Peyer's patch (tissue), 4 donors: ENCODE measurements at regions not wholly inside any gene's neighbourhood (a gene's known extent, or its start where the extent isn't known, plus 50 kb on each side); places are given as distances from the start of the nearest gene placed in this dataset.

Experiments used
- DNase-seq, 3 donors: peaks; one replicate each; pipeline ENCODE4 v3.0.0-alpha.2; 2017 to 2019
- H3K27ac ChIP-seq, 4 donors: fragments of 200-600 bp; sonication (generic); one replicate each; pipeline ENCODE4 v1.5.1; 2016 to 2019
- H3K27me3 ChIP-seq, 2 donors: fragments of 200-600 bp; sonication (generic); one replicate each; pipeline ENCODE4 v1.5.1; 2019
- H3K36me3 ChIP-seq, 3 donors: fragments of 200-600 bp; sonication (generic); one replicate each; pipeline ENCODE4 v1.5.1; 2016 to 2019
- H3K4me1 ChIP-seq, 4 donors: fragments of 200-600 bp; sonication (generic); one replicate each; pipeline ENCODE4 v1.5.1; 2016 to 2019
- H3K4me3 ChIP-seq, 4 donors: fragments of 200-600 bp; sonication (generic); 1 replicate in 3 of 4; 2 replicates in 1 of 4; pipeline ENCODE4 v1.5.1; 2016 to 2019; ENCODE audit warnings: mild to moderate bottlenecking in 1 of 4
- H3K9me3 ChIP-seq, 4 donors: fragments of 200-600 bp; sonication (generic); one replicate each; pipeline ENCODE4 v1.5.1; 2016 to 2019; ENCODE audit warnings: mild to moderate bottlenecking in 1 of 4
- CTCF ChIP-seq, 6 experiments: fragments of 450-650 bp in 4 of 6; fragments of 200-600 bp in 2 of 6; sonication (generic) in 1 of 6; IDR thresholded peaks; one replicate each; pipeline ENCODE4 v1.5.1; 2017 to 2019; ENCODE audit warnings: antibody characterized with exemption in 6 of 6, mild to moderate bottlenecking in 3 of 6, moderate library complexity in 1 of 6
- POLR2A ChIP-seq, 2 donors: fragments of 450-650 bp; IDR thresholded peaks; one replicate each; pipeline ENCODE4 v1.5.1; 2017; ENCODE audit warnings: antibody characterized with exemption in 2 of 2, mild to moderate bottlenecking in 2 of 2, moderate library complexity in 2 of 2

DNA sequence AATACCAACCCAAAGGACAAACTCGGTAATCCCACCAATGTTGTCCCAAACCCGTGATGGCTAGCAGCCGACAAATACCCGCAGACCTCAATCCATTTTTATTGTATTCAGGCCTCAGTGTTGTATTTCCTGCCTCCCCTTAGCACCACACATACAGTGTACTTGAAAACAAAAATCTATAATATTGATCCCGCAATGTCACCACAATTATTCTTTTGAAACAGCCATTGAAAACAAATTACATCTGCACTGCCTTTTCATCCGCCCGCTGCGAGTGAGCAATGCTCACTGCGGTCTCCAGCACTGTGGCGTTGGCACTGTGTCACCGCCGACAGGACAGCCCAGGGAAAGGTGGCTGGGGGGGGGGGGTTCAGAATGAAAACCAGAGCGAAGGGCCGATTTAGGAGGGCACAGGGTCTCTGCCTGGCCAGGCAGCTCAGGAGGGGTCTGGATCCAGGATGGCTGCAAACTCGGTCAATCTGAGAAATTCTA, 385.8 kb upstream of the ZNF507 start:
- Histone ChIP-seq H3K4me3 (no peak overlapping the region), H3K27me3 (no peaks in the 10 kb centered on the region), H3K27ac (no peak overlapping the region), H3K9me3 (no peaks in the 10 kb centered on the region), H3K4me1 (no peaks in the 10 kb centered on the region), H3K36me3 (no peaks in the 10 kb centered on the region)
- no peak for DNase-seq
- TF ChIP-seq CTCF (IDR thresholded peaks at IDR 0.05) (no peak), POLR2A (IDR thresholded peaks at IDR 0.05) (no peak)

DNA sequence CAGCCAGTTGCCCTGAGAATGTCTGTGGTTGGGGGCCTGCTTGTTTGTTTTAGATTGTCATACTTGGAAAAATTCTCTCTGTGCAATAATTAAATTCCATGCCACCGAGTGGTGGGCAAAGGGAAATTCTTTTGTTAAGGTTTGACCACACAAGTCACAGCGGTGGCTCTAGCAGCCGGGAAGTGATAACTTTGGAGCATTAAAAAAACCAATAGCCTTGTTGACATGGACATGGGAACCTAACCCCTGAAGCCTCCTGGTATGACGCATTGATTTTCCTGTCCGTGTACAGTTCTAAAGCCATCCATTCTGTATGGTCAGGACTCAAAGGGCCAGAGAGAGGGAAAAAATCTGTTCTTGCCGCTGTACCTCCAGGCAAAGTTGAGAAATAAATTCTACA, 384.9 kb upstream of the ZNF507 start:
- Histone ChIP-seq H3K4me3 (no peak overlapping the region), H3K4me1 (no peaks in the 10 kb centered on the region)
- no peak for TF ChIP-seq POLR2A (IDR thresholded peaks at IDR 0.05)
- no peak for TF ChIP-seq CTCF (IDR thresholded peaks at IDR 0.05)

GRCh38 chr19:31961191-31961590, 384.2 kb upstream of the ZNF507 start:
- H3K36me3 ChIP-seq: no peaks in the 10 kb centered on the region
- no peaks in the 10 kb centered on the region for H3K4me1 ChIP-seq
- H3K9me3 ChIP-seq: no peaks in the 10 kb centered on the region
- H3K27me3 ChIP-seq: no peaks in the 10 kb centered on the region
- no peak overlapping the region for H3K4me3 ChIP-seq
- no peak for DNase-seq
- TF ChIP-seq CTCF (IDR thresholded peaks at IDR 0.05): no peak
- TF ChIP-seq POLR2A (IDR thresholded peaks at IDR 0.05): no peak
- H3K27ac ChIP-seq: no peak overlapping the region

More for the DNA sequence above, 384.9 kb upstream of the ZNF507 start:
- no peak overlapping the region for H3K27ac ChIP-seq
- no peaks in the 10 kb centered on the region for H3K36me3 ChIP-seq
- H3K27me3 ChIP-seq: no peaks in the 10 kb centered on the region
- no peaks in the 10 kb centered on the region for H3K9me3 ChIP-seq
- no peak for DNase-seq

- no peak overlapping the region for H3K27ac ChIP-seq
- DNase-seq: no peak
- H3K9me3 ChIP-seq: no peaks in the 10 kb centered on the region
- no peaks in the 10 kb centered on the region for H3K36me3 ChIP-seq
- TF ChIP-seq POLR2A (IDR thresholded peaks at IDR 0.05): no peak
- no peak for TF ChIP-seq CTCF (IDR thresholded peaks at IDR 0.05)
- no peaks in the 10 kb centered on the region for H3K27me3 ChIP-seq
- no peaks in the 10 kb centered on the region for H3K4me1 ChIP-seq
- no peak overlapping the region for H3K4me3 ChIP-seq
Measured at GRCh38 chr19:31961667-31962066, 383.7 kb upstream of the ZNF507 start.

DNA sequence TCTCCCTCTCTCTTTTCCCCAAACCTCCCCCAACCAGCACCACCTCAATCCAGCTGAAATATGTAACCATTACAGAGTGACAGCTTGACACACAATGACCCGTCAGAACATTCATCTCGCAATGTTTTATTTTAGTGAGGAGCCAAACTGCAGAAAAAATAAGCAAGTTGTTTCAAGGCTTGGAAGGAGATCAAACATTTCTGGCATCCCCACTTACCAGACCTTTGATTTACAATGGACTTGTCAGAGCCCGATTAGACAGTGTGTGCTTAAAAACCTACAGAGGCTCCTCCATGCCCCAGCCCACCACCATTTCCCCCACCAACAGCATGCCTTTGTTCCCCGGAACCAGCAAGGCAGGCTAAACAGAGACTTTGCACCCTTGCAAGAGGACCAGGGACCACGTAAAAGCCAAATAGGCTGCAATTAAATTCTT, 382.8 kb upstream of the ZNF507 start:
- no peaks in the 10 kb centered on the region for H3K36me3 ChIP-seq
- H3K9me3 ChIP-seq: no peaks in the 10 kb centered on the region
- no peak overlapping the region for H3K27ac ChIP-seq
- DNase-seq: no peak
- no peak overlapping the region for H3K4me3 ChIP-seq
- no peaks in the 10 kb centered on the region for H3K4me1 ChIP-seq
- TF ChIP-seq POLR2A (IDR thresholded peaks at IDR 0.05) (no peak), CTCF (IDR thresholded peaks at IDR 0.05) (no peak)
- H3K27me3 ChIP-seq: no peaks in the 10 kb centered on the region

- H3K9me3 ChIP-seq: no peaks in the 10 kb centered on the region
- no peak for DNase-seq
- H3K27me3 ChIP-seq: no peaks in the 10 kb centered on the region
- no peak overlapping the region for H3K4me3 ChIP-seq
- no peak for TF ChIP-seq POLR2A (IDR thresholded peaks at IDR 0.05)
- TF ChIP-seq CTCF (IDR thresholded peaks at IDR 0.05): no peak
- H3K27ac ChIP-seq: no peak overlapping the region
- no peaks in the 10 kb centered on the region for H3K4me1 ChIP-seq
- no peaks in the 10 kb centered on the region for H3K36me3 ChIP-seq
Measured at GRCh38 chr19:31963746-31964145, 381.7 kb upstream of the ZNF507 start.
